ENCODE measurements at regions not wholly inside any gene's neighbourhood (a gene's known extent, or its start where the extent isn't known, plus 50 kb on each side); places are given as distances from the start of the nearest gene placed in this dataset.
"Not testable (repeated sequence)": the region's sequence is repeated elsewhere in the genome, so short reads cannot be mapped to it uniquely, and the experiment has no call there.

DNA sequence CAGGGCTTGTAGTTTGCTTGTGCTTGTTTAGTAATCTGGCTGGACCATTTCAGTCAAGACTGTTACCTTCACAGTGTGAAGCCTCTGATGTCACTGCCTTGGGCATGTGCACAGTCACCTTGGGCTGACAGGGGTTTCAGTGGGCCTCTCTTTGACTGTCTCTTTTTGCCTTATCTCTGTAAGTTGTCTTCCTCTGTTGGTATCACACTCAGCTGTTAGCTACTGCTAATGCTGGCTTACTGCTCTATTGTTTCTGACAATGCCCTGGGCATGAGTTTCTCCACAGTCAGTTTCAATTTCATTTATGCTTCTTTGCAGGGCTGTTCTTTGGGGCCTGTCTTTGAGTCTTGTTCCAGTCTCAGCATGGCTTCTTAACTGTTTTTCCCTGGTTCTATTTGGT is 201.9 kb upstream of the SHH start:
- DNase-seq (ENCODE audit: insufficient read length) (no peak), FAIRE-seq (no peak)
- TF ChIP-seq POLR2A (IDR thresholded peaks at IDR 0.05; ENCODE audit: low read depth, low read length) (no peak), TAF1 (IDR thresholded peaks at IDR 0.05; ENCODE audit: borderline replicate concordance, low read depth, low read length) (no peak), POLR2AphosphoS5 (IDR thresholded peaks at IDR 0.05; ENCODE audit: low read depth, low read length) (no peak)

DNA sequence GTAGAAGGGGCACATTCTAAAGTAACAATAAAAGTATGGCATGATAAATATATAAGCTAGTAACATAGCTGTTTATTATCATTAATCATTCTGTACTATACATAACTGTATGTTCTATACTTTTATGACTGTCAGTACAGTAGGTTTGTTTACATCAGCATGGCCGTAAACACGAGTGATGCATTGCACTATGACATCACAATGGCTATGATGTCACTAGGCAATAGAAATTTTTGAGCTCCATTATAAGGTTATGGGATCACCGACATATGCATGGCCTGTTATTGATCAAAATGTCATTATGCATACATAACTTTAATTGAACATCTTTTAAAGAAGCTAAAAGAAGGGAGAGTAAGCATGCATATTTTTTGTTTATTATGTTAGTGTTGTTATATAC is 200.1 kb upstream of the SHH start:
- no peak for TF ChIP-seq POLR2AphosphoS5 (IDR thresholded peaks at IDR 0.05; ENCODE audit: low read depth, low read length)
- TF ChIP-seq TAF1 (IDR thresholded peaks at IDR 0.05; ENCODE audit: borderline replicate concordance, low read depth, low read length) = no peak
- TF ChIP-seq POLR2A (IDR thresholded peaks at IDR 0.05; ENCODE audit: low read depth, low read length) = no peak
- no peak for FAIRE-seq
- no peak for DNase-seq (ENCODE audit: insufficient read length)

DNA sequence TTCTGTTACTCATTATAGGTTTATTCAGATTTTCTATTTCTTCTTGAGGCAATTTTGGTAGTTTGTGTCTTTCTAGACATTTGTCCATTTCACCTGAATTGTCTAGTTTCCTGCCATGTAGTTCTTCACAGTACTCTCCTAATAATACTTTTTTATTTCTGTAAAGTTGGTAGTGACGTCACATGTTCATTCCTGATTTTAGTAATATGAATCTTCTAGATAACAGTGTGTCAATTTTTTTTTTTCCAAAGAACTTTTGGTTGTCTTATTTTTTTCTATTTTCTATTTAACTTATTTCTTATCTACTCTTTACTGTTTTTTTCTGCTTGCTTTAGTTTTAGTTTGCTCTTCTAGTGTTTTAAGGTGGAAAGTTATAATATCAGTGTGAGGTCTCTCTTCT is 197.3 kb upstream of the SHH start:
- no peak for FAIRE-seq
- TF ChIP-seq TAF1 (IDR thresholded peaks at IDR 0.05; ENCODE audit: borderline replicate concordance, low read depth, low read length) (no peak), POLR2A (IDR thresholded peaks at IDR 0.05; ENCODE audit: low read depth, low read length) (no peak), POLR2AphosphoS5 (IDR thresholded peaks at IDR 0.05; ENCODE audit: low read depth, low read length) (no peak)
- DNase-seq (ENCODE audit: insufficient read length) = no peak

DNA sequence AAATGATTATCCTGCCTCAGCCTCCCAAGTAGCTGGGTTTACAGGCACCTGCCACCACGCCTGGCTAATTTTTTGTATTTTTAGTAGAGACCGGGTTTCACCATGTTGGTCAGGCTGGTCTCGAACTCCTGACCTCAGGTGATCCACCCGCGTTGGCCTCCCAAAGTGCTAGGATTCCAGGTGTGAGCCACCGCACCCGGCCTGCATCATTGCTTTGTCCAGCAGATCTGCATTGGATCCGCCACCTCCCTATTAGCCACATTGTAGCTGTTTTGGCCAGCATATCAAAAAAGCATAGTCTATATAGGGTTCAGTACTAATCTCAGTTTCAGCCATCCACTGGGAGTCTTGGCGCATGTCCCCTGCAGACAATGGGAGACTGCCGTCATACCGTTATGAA is 194.6 kb upstream of the SHH start:
- not testable (repeated sequence) for DNase-seq (ENCODE audit: insufficient read length); FAIRE-seq

DNA sequence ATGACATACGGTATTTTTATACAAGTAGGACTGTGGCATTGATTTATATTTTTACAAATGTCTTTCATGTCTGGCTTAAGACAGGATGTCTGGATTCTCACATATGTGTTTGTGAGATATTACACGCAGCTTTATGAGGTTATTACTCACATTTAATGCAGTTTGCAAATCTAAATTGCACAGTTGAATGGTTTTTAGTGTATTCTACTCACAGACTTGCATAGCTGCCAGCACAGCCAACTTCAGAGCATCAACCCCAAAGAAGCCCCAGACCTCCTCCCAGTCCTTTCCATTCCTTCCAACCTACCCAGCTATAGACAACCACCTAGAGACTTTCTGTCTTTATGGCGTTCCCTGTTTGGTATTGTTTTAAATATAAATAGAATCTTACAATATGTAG is 193.8 kb upstream of the SHH start:
- no peak for FAIRE-seq
- TF ChIP-seq POLR2A (IDR thresholded peaks at IDR 0.05; ENCODE audit: low read depth, low read length) (no peak), TAF1 (IDR thresholded peaks at IDR 0.05; ENCODE audit: borderline replicate concordance, low read depth, low read length) (no peak), POLR2AphosphoS5 (IDR thresholded peaks at IDR 0.05; ENCODE audit: low read depth, low read length) (no peak)
- no peak for DNase-seq (ENCODE audit: insufficient read length)

DNA sequence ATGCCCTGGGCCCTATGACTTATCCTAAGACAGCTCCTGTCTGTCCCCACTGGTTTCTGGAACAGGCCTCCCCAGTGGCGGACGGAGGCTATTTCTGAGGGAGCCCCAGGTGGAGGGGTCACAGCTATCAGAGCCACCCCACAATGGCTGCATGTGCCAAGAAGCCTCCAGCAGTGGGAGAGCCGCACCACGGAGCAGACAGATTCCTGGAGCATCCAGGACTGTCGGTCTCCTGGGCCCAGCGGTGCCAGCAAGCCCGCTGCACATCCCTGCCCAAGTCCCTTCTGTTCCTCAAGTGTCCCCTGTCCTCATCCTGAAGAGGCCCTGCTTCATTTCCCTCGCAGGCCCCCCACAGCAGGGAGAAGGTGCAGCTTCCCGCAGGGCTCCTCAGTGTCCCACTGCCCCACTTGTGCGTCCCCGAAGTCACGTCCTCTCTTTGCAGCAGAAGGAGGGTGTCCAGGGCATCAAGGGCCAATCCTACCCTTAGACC is 193.0 kb upstream of the SHH start:
- FAIRE-seq = no peak
- DNase-seq (ENCODE audit: insufficient read length) = no peak
- TF ChIP-seq POLR2AphosphoS5 (IDR thresholded peaks at IDR 0.05; ENCODE audit: low read depth, low read length) = no peak
- TF ChIP-seq POLR2A (IDR thresholded peaks at IDR 0.05; ENCODE audit: low read depth, low read length) = no peak
- TF ChIP-seq TAF1 (IDR thresholded peaks at IDR 0.05; ENCODE audit: borderline replicate concordance, low read depth, low read length) = no peak

DNA sequence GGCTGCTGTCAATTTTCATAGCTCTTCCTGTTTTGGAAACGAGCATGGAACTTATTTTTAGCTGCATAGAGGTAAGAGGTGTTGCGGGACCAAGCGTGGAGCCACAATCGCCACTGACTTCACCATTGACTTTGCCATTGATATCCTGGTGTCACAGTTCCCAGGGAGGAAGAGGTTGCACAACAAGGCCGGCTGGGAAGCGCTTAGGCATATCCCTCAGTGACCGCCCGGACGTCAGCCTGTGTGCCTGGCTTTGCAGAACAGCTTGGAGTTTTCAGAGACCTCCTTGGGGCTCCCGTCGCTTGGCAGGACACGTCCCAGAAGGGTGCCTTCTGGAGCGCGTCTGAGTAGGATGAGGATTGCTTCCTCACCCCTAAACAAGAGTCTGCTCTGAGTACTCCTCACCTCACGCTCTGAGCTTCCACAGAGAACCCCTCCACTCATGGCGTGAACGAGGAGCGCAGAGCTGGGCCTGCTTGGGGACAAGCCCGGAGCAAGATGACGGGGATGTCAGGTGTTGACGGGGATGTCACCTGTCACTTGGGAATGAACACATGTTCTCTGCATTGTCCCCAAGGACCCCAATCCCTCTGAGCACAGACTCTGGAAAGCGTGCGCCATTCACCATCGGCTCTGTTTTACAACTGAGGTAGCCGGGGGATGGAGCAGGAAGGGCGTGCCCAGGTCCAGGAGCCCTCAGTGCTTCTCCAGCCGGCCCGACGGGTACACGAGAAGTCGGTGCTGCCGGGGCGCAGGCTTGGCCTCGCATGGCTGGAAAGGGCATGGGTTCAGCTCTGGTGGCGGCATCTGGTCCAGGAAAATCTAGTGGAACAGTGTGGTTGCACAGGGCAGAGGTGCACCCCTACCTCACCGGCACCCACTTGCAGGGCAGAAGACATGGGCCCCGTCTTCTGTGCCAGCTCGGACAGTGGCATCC is 192.3 kb upstream of the SHH start:
- TF ChIP-seq POLR2A (IDR thresholded peaks at IDR 0.05; ENCODE audit: low read depth, low read length) = no peak
- no peak for DNase-seq (ENCODE audit: insufficient read length)
- no peak for FAIRE-seq

DNA sequence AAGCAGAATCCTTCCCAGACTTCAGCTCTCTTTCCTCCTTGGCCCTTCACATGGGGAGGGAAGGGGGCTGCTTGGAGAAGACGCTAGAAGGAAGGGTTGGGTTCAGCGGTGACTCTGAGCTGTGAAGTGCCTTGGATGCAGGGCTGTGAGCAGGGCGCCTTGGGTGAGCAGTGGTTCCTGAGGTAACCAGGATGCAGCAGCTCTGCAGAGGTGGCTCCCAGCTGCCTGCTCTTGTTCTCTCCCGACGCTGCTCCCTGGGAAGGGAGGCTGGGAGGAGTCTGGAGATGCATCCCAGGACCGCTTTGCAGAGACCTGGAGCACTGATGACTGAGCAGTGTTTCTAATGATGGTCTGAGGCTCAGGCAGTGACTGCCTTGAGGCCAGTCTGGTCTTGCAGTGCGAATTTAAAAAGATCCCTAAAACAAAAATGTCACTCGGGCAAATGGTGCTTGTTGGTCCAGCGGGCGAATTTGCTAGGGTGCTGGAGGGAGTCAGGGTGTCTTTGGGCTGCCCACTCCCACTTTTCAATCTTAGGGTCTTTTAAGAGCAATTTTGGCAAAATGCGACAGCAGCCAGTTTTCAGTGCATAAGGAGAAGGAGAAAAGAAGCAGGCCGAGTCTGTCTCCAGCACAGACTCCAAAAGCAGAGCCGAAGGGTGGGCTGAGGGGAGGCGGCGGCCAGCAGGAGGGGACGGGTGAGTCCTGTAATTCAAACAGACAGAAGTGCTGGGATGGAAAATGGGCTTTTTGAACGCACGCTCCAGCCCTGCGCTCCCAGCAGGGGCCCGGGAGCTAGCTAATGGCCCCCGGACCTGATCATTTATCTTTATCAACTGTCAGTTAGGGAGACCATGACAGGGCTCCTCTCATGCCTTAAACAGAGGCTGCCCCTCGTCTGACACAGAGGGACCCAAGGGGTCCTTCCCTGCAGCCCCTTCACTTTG is 191.2 kb upstream of the SHH start:
- no peak for FAIRE-seq
- TF ChIP-seq POLR2A (IDR thresholded peaks at IDR 0.05; ENCODE audit: low read depth, low read length) (no peak), TAF1 (IDR thresholded peaks at IDR 0.05; ENCODE audit: borderline replicate concordance, low read depth, low read length) (no peak), POLR2AphosphoS5 (IDR thresholded peaks at IDR 0.05; ENCODE audit: low read depth, low read length) (no peak)
- DNase-seq (ENCODE audit: insufficient read length) = no peak

DNA sequence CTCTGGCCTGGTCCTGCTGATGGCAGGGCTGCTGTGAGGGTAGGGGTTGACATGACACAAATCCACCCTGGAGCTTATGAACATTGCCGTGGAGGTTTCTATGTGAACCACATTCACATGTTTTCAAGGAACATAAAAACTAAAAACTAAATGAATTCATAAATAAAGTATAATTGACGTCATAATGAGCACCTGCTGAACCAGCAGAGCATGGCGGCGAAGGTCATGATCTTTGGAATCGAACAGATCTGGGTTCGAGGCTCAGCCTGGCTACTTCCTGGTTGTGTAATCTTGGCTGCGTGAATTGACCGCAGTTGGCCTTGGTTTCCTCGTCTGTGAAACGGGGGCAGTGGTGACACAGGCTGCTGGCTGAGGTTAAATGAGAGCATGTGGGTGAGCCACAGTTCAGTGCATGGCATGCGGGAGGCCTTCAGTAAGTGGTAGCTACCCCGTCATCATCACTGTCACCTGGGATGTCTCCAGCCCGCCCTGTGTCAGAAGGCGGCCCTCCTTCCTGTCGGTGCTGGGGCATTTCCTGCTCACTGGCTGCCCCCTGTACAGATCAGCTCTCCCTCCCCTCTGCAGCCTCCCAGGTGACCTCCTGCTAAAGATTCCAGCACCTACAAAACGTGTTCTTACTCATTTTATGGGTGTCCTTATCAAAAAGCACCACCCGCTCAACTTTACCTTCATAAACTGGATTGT is 190.3 kb upstream of the SHH start:
- no peak for DNase-seq (ENCODE audit: insufficient read length)
- TF ChIP-seq POLR2A (IDR thresholded peaks at IDR 0.05; ENCODE audit: low read depth, low read length) (no peak), TAF1 (IDR thresholded peaks at IDR 0.05; ENCODE audit: borderline replicate concordance, low read depth, low read length) (no peak), POLR2AphosphoS5 (IDR thresholded peaks at IDR 0.05; ENCODE audit: low read depth, low read length) (no peak)
- FAIRE-seq = no peak

DNA sequence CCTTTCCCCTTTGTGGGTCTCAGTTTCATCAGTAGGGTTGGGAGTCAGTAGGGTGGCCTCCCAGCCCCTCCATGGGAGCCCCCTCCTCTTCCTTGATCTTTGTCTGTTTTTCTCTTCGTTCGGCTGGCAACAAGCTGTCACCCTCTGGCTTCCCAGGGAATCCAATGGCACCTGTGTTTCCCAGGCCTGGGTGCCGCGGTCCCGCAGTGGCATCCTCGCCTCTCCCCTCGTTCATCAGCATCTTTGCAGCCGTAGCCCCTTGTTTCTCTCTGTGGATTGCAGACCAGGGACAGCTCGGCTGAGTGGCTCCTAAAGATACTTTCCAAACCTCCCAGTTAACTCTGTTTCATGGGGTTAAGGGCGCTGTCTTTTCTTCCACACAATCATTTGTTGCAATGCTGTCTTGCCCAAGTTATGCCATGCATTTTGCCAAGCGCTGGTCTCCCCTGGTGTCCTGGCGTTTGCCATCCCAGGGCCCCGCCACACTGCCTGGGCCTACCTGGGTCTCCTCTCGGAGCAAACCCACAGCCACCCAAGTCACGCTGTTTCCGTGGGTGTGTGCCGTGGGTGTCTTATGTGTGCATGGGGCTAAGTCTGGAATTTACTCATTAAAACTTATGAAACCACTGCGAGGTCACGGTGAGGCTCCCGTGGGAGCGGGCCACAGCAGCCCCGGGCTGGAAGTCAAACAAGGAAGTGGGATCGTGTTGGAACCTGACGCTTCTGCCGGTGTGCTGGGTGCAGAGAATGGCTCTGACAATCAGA is 189.4 kb upstream of the SHH start:
- TF ChIP-seq POLR2AphosphoS5 (IDR thresholded peaks at IDR 0.05; ENCODE audit: low read depth, low read length) (no peak), TAF1 (IDR thresholded peaks at IDR 0.05; ENCODE audit: borderline replicate concordance, low read depth, low read length) (no peak), POLR2A (IDR thresholded peaks at IDR 0.05; ENCODE audit: low read depth, low read length) (no peak)
- DNase-seq (ENCODE audit: insufficient read length) (no peak), FAIRE-seq (no peak)

Data from GM12892 (cell line).